GM21390 (cell line): ENCODE measurements at regions not wholly inside any gene's neighbourhood (a gene's known extent, or its start where the extent isn't known, plus 50 kb on each side); places are given as distances from the start of the nearest gene placed in this dataset.
"Not testable (repeated sequence)": the region's sequence is repeated elsewhere in the genome, so short reads cannot be mapped to it uniquely, and the experiment has no call there.

Experiments used
- ATAC-seq: cut with Tn5 transposase; IDR thresholded peaks from one replicate; pipeline ENCODE4 v1.9.1; 2021; ENCODE audit not compliant: unreplicated experiment

- no peak for ATAC-seq
Observed at GRCh38 chr3:162678941-162679340, 1182.3 kb downstream of the OTOL1 start.

GRCh38 chr3:162684260-162684659, 1187.7 kb downstream of the OTOL1 start:
- no peak for ATAC-seq

GRCh38 chr3:162699291-162699690, 1202.7 kb downstream of the OTOL1 start:
- ATAC-seq = no peak

GRCh38 chr3:162701211-162701610, 1204.6 kb downstream of the OTOL1 start:
- no peak for ATAC-seq

GRCh38 chr3:162702768-162703385, 1206.3 kb downstream of the OTOL1 start:
- no peak for ATAC-seq

GRCh38 chr3:162704238-162704637, 1207.6 kb downstream of the OTOL1 start:
- no peak for ATAC-seq

- no peak for ATAC-seq
Observed at GRCh38 chr3:162704799-162705385, 1208.3 kb downstream of the OTOL1 start.

- ATAC-seq = not testable (repeated sequence)
Observed at GRCh38 chr3:162708394-162708793, 1211.8 kb downstream of the OTOL1 start.

GRCh38 chr3:162708942-162709706, 1212.5 kb downstream of the OTOL1 start:
- not testable (repeated sequence) for ATAC-seq

GRCh38 chr3:162710332-162711112, 1213.9 kb downstream of the OTOL1 start:
- no peak for ATAC-seq

GRCh38 chr3:162717074-162717473, 1220.5 kb downstream of the OTOL1 start:
- ATAC-seq = not testable (repeated sequence)

- no peak for ATAC-seq
Observed at GRCh38 chr3:162718697-162719096, 1222.1 kb downstream of the OTOL1 start.

GRCh38 chr3:162719684-162720341, 1223.2 kb downstream of the OTOL1 start:
- no peak for ATAC-seq

GRCh38 chr3:162721736-162722135, 1225.1 kb downstream of the OTOL1 start:
- no peak for ATAC-seq

- ATAC-seq = no peak
Observed at GRCh38 chr3:162722337-162722736, 1225.7 kb downstream of the OTOL1 start.

- not testable (repeated sequence) for ATAC-seq
Observed at GRCh38 chr3:162722796-162723195, 1226.2 kb downstream of the OTOL1 start.

GRCh38 chr3:162729686-162730085, 1233.1 kb downstream of the OTOL1 start:
- ATAC-seq = no peak

GRCh38 chr3:162731961-162732360, 1235.4 kb downstream of the OTOL1 start:
- ATAC-seq = not testable (repeated sequence)

GRCh38 chr3:162738784-162739183, 1242.2 kb downstream of the OTOL1 start:
- ATAC-seq = no peak

GRCh38 chr3:162740941-162741596, 1244.5 kb downstream of the OTOL1 start:
- no peak for ATAC-seq
